H1 (cell line): ENCODE measurements at regions not wholly inside any gene's neighbourhood (a gene's known extent, or its start where the extent isn't known, plus 50 kb on each side); places are given as distances from the start of the nearest gene placed in this dataset.

Source experiments
- CTCF ChIA-PET: fragments of 300-600 bp; sonication (Branson Sonifier 250); formaldehyde crosslinking; loops from one replicate; lab custom pipeline; 2021; ENCODE audit not compliant: partially characterized antibody; lab: Charles Lee
- POLR2A ChIA-PET: fragments of 300-600 bp; sonication (Branson Sonifier 250); formaldehyde crosslinking; loops from one replicate; lab custom pipeline; 2021; ENCODE audit warnings: inconsistent platforms; ENCODE audit not compliant: partially characterized antibody; lab: Charles Lee
- DNase-seq, 2 experiments: peaks; one replicate each; pipeline versions ENCODE4 v3.0.0 to v3.0.0-alpha.2; 2010 to 2022; ENCODE audit warnings: low spot score in 2 of 2, low read depth in 1 of 2, mixed read lengths in 1 of 2
- FAIRE-seq: peaks from 2 replicates; lab custom pipeline; 2011; peaks lifted over from hg19 to GRCh38; lab: Jason Lieb, UNC
- H2AFZ ChIP-seq: 2 replicates; pipeline ENCODE4 v1.8.1; 2012; ENCODE audit warnings: low read length, inconsistent platforms
- H2AK5ac ChIP-seq: 2 replicates; pipeline ENCODE4 v1.6.1; 2013; ENCODE audit warnings: low read depth, low read length
- H2BK120ac ChIP-seq: replicated peaks from 2 replicates; pipeline ENCODE3; 2013; ENCODE audit warnings: low read depth, low read length, inconsistent platforms
- H2BK12ac ChIP-seq: 2 replicates; pipeline ENCODE4 v1.6.1; 2013; ENCODE audit warnings: low read depth, low read length
- H2BK15ac ChIP-seq: 2 replicates; pipeline ENCODE4 v1.6.1; 2013; ENCODE audit warnings: low read length
- H2BK20ac ChIP-seq: 2 replicates; pipeline ENCODE4 v1.6.1; 2013; ENCODE audit warnings: low read length
- H2BK5ac ChIP-seq: 2 replicates; pipeline ENCODE4 v1.6.1; 2013; ENCODE audit warnings: low read depth, low read length
- H3K14ac ChIP-seq: 2 replicates; pipeline ENCODE4 v1.6.1; 2013; ENCODE audit warnings: inconsistent platforms; ENCODE audit not compliant: insufficient read length
- H3K18ac ChIP-seq: 2 replicates; pipeline ENCODE4 v1.6.1; 2013; ENCODE audit warnings: low read length; ENCODE audit errors: extremely low read depth
- H3K23ac ChIP-seq: 2 replicates; pipeline ENCODE4 v1.6.1; 2013; ENCODE audit warnings: inconsistent platforms; ENCODE audit not compliant: insufficient read length
- H3K23me2 ChIP-seq: 2 replicates; pipeline ENCODE4 v1.6.1; 2013; ENCODE audit warnings: low read depth, low read length
- H3K27ac ChIP-seq: 2 replicates; pipeline ENCODE4 v1.6.1; 2011; ENCODE audit warnings: low read depth, low read length, inconsistent platforms
- H3K27me3 ChIP-seq, 4 experiments: replicated peaks in 1 of 4; 1 replicate in 1 of 4; 2 replicates in 3 of 4; pipeline versions ENCODE4 v1.6.1 to v1.8.1; 2011 to 2013; ENCODE audit warnings: low read length in 3 of 4, mild to moderate bottlenecking in 3 of 4, inconsistent platforms in 2 of 4, mixed read lengths in 2 of 4, moderate library complexity in 1 of 4; ENCODE audit not compliant: control insufficient read depth in 3 of 4, insufficient read depth in 3 of 4; ENCODE audit errors: extremely low read depth in 1 of 4
- H3K36me3 ChIP-seq, 4 experiments: 2 replicates each; pipeline versions ENCODE4 v1.6.1 to v1.8.1; 2011 to 2013; ENCODE audit warnings: mild to moderate bottlenecking in 4 of 4, low read length in 3 of 4, moderate library complexity in 2 of 4, control low read depth in 1 of 4, inconsistent platforms in 1 of 4; ENCODE audit not compliant: insufficient read depth in 4 of 4, control insufficient read depth in 2 of 4
- H3K4ac ChIP-seq: replicated peaks from 2 replicates; pipeline ENCODE3; 2013; ENCODE audit warnings: low read length, low read depth, mixed read lengths, inconsistent platforms; ENCODE audit not compliant: insufficient read length
- H3K4me1 ChIP-seq, 4 experiments: replicated peaks in 1 of 4; 1 replicate in 1 of 4; 2 replicates in 3 of 4; pipeline versions ENCODE4 v1.6.1 to v1.8.1; 2011 to 2013; ENCODE audit warnings: low read length in 3 of 4, inconsistent platforms in 2 of 4, mixed read lengths in 1 of 4; ENCODE audit not compliant: insufficient read depth in 4 of 4, control insufficient read depth in 3 of 4
- H3K4me2 ChIP-seq, 2 experiments: 2 replicates each; pipeline versions ENCODE4 v1.6.1 to v1.8.1; 2011 to 2013; ENCODE audit warnings: low read depth in 2 of 2, low read length in 2 of 2, control low read depth in 1 of 2, inconsistent platforms in 1 of 2, mild to moderate bottlenecking in 1 of 2; ENCODE audit not compliant: insufficient read depth in 1 of 2
- H3K4me3 ChIP-seq, 4 experiments: fragments of 200-600, 300-600 bp in 1 of 4; sonication (generic), shearing (Covaris generic), sonication (Bioruptor Twin) in 1 of 4; 2 replicates each; pipeline versions ENCODE4 v1.5.1 to v1.8.1; 2011 to 2016; ENCODE audit warnings: low read length in 4 of 4, low read depth in 3 of 4, control low read depth in 2 of 4, inconsistent platforms in 2 of 4, mild to moderate bottlenecking in 2 of 4, mixed read lengths in 1 of 4, moderate library complexity in 1 of 4; ENCODE audit not compliant: insufficient read depth in 2 of 4; ENCODE audit errors: extremely low read depth in 1 of 4
- H3K56ac ChIP-seq: replicated peaks from 2 replicates; pipeline ENCODE3; 2013; ENCODE audit warnings: low read depth, mild to moderate bottlenecking, mixed read lengths, low read length, inconsistent platforms; ENCODE audit not compliant: insufficient read length
- H3K79me1 ChIP-seq: 2 replicates; pipeline ENCODE4 v1.6.1; 2013; ENCODE audit warnings: low read depth, low read length, control low read depth
- H3K79me2 ChIP-seq, 2 experiments: 2 replicates each; pipeline versions ENCODE4 v1.6.1 to v1.8.1; 2012 to 2013; ENCODE audit warnings: low read length in 2 of 2, mild to moderate bottlenecking in 2 of 2, inconsistent platforms in 1 of 2; ENCODE audit not compliant: insufficient read depth in 2 of 2, control insufficient read depth in 1 of 2
- H3K9ac ChIP-seq, 4 experiments: replicated peaks in 1 of 4; 1 replicate in 1 of 4; 2 replicates in 3 of 4; pipeline versions ENCODE4 v1.6.1 to v1.8.1; 2011 to 2013; ENCODE audit warnings: low read depth in 3 of 4, low read length in 3 of 4, control low read depth in 2 of 4, mild to moderate bottlenecking in 2 of 4, moderate library complexity in 2 of 4, inconsistent platforms in 1 of 4; ENCODE audit errors: extremely low read depth in 1 of 4
- H3K9me3 ChIP-seq, 2 experiments: 2 replicates each; pipeline versions ENCODE4 v1.6.1 to v1.8.1; 2012 to 2013; ENCODE audit warnings: mild to moderate bottlenecking in 2 of 2, moderate library complexity in 2 of 2, control low read depth in 1 of 2, inconsistent platforms in 1 of 2, low read depth in 1 of 2, low read length in 1 of 2, mixed read lengths in 1 of 2; ENCODE audit not compliant: insufficient read depth in 2 of 2
- H4K20me1 ChIP-seq, 2 experiments: replicated peaks in 1 of 2; 2 replicates each; pipeline versions ENCODE3 to v1.8.1; 2011 to 2013; ENCODE audit warnings: inconsistent platforms in 2 of 2, low read length in 2 of 2, mild to moderate bottlenecking in 1 of 2; ENCODE audit not compliant: insufficient read depth in 2 of 2, control insufficient read depth in 1 of 2
- H4K5ac ChIP-seq: 2 replicates; pipeline ENCODE4 v1.6.1; 2013; ENCODE audit warnings: low read length, low read depth, mixed read lengths, inconsistent platforms; ENCODE audit not compliant: insufficient read length
- H4K8ac ChIP-seq: 2 replicates; pipeline ENCODE4 v1.8.0; 2013; ENCODE audit warnings: mild to moderate bottlenecking, moderate library complexity, low read length, inconsistent platforms; ENCODE audit not compliant: insufficient read depth; ENCODE audit errors: extremely low read depth
- H4K91ac ChIP-seq: replicated peaks from 2 replicates; pipeline ENCODE3; 2013; ENCODE audit warnings: low read length, mixed read lengths, inconsistent platforms; ENCODE audit not compliant: insufficient read length
- CEBPB ChIP-seq: IDR thresholded peaks from 2 replicates; pipeline ENCODE4 v1.6.1; 2012; ENCODE audit warnings: low read depth, low read length
- CTBP2 ChIP-seq: IDR thresholded peaks from 2 replicates; pipeline ENCODE4 v1.7.0; 2011; ENCODE audit warnings: borderline replicate concordance, mild to moderate bottlenecking, moderate library complexity, mixed read lengths, low read length; ENCODE audit not compliant: insufficient read depth, insufficient read length
- CTCF ChIP-seq, 3 experiments: IDR thresholded peaks; 1 replicate in 2 of 3; 2 replicates in 1 of 3; pipeline versions ENCODE4 v1.5.1 to v1.6.1; 2011; ENCODE audit warnings: low read length in 3 of 3, mild to moderate bottlenecking in 3 of 3, inconsistent platforms in 2 of 3, low read depth in 1 of 3, moderate library complexity in 1 of 3; ENCODE audit not compliant: insufficient read depth in 1 of 3; ENCODE audit errors: control extremely low read depth in 1 of 3
- EGR1 ChIP-seq: IDR thresholded peaks from 2 replicates; pipeline ENCODE4 v1.6.1; 2011; ENCODE audit warnings: low read depth, low read length, borderline replicate concordance
- FOSL1 ChIP-seq: IDR thresholded peaks from 2 replicates; pipeline ENCODE4 v1.6.1; 2011; ENCODE audit warnings: mild to moderate bottlenecking, low read depth, low read length, moderate library complexity; ENCODE audit not compliant: insufficient read depth
- HDAC6 ChIP-seq: IDR thresholded peaks from one replicate; pipeline ENCODE4 v1.7.1; 2012; ENCODE audit warnings: low read depth, mild to moderate bottlenecking, inconsistent platforms, low read length, moderate library complexity
- POLR2A ChIP-seq, 2 experiments: IDR thresholded peaks; 1 replicate in 1 of 2; 2 replicates in 1 of 2; pipeline ENCODE4 v1.6.1; 2011; ENCODE audit warnings: low read depth in 2 of 2, low read length in 2 of 2, mild to moderate bottlenecking in 2 of 2; ENCODE audit errors: control extremely low read depth in 1 of 2
- RAD21 ChIP-seq, 2 experiments: IDR thresholded peaks in 1 of 2; conservative IDR thresholded peaks in 1 of 2; 2 replicates each; pipeline ENCODE4 v1.6.1; 2011; ENCODE audit warnings: low read depth in 2 of 2, low read length in 2 of 2, improper control_type of control experiment in 1 of 2, inconsistent platforms in 1 of 2, mild to moderate bottlenecking in 1 of 2, moderate library complexity in 1 of 2
- RFX5 ChIP-seq: IDR thresholded peaks from 2 replicates; pipeline ENCODE4 v1.6.1; 2011; ENCODE audit warnings: low read depth, low read length, improper control_type of control experiment, borderline replicate concordance
- SIRT6 ChIP-seq: IDR thresholded peaks from one replicate; pipeline ENCODE4 v1.7.1; 2012; ENCODE audit warnings: low read length, inconsistent platforms
- SP1 ChIP-seq: IDR thresholded peaks from 2 replicates; pipeline ENCODE4 v1.6.1; 2011; ENCODE audit warnings: low read depth, low read length
- SRF ChIP-seq: IDR thresholded peaks from 2 replicates; pipeline ENCODE4 v1.6.1; 2011; ENCODE audit warnings: mild to moderate bottlenecking, low read depth, low read length, moderate library complexity
- ZNF274 ChIP-seq: IDR thresholded peaks from 2 replicates; pipeline ENCODE4 v1.7.0; 2012; ENCODE audit warnings: low read length, borderline replicate concordance; ENCODE audit errors: extremely low read depth
- WGBS, 2 experiments: shearing (Covaris generic) in 1 of 2; methylation state at CpG; one replicate each; pipeline versions ENCODE4 v1.1.6 to v1.1.7; 2013 to 2015; ENCODE audit warnings: low lambda C conversion rate in 2 of 2, mixed read lengths in 2 of 2, inconsistent platforms in 1 of 2, low coverage in 1 of 2, missing lambda C conversion rate in 1 of 2; ENCODE audit not compliant: insufficient replicate concordance in 2 of 2, insufficient coverage in 1 of 2, insufficient read length in 1 of 2; ENCODE audit errors: extremely low coverage in 1 of 2, missing lambda C conversion rate in 1 of 2; 5-methylcytosine and 5-hydroxymethylcytosine counted together

GRCh38 chr16:86020971-86021370, 122.0 kb downstream of the IRF8 start:
- H3K23me2 ChIP-seq = no peaks in the 10 kb centered on the region
- TF ChIP-seq SRF (no peak), SIRT6 (no peak), CTCF (IDR thresholded peaks at IDR 0.05; ENCODE audit: control extremely low read depth in 1 of 3, insufficient read depth in 1 of 3, low read depth in 1 of 3, low read length in 3 of 3) (no peak), RAD21 (IDR thresholded peaks at IDR 0.05 in 1 of 2, conservative IDR thresholded peaks at IDR 0.05 in 1 of 2; ENCODE audit: low read depth in 2 of 2, low read length in 2 of 2) (no peak), RFX5 (no peak), CTBP2 (no peak), ZNF274 (no peak), EGR1 (no peak), SP1 (no peak), FOSL1 (no peak), HDAC6 (no peak), POLR2A (IDR thresholded peaks at IDR 0.05; ENCODE audit: control extremely low read depth in 1 of 2, low read depth in 2 of 2, low read length in 2 of 2) (no peak), CEBPB (no peak)

More at GRCh38 chr16:86020971-86021370, 122.0 kb downstream of the IRF8 start:
- Histone ChIP-seq H3K56ac (no peak overlapping the region), H2BK120ac (no peak overlapping the region), H3K9ac (no peak overlapping the region), H3K9me3 (peaks cover 5 to 18% of the 10 kb centered on the region in 2 experiments; a peak in 3 of 4 replicates), H3K27me3 (no peaks in the 10 kb centered on the region; a peak in 1 of 7 replicates), H3K4me1 (no peaks in the 10 kb centered on the region), H4K91ac (no peak overlapping the region), H3K4me3 (no peak overlapping the region), H2BK15ac (no peak overlapping the region), H3K23ac (no peak overlapping the region), H3K27ac (no peak overlapping the region), H3K36me3 (no peaks in the 10 kb centered on the region), H3K79me2 (no peaks in the 10 kb centered on the region), H4K5ac (no peak overlapping the region), H4K8ac (no peak overlapping the region), H2AFZ (no peak overlapping the region), H2BK20ac (no peak overlapping the region), H3K18ac (no peak overlapping the region), H3K4ac (no peak overlapping the region), H3K4me2 (no peak overlapping the region), H3K79me1 (no peaks in the 10 kb centered on the region), H2AK5ac (no peak overlapping the region), H4K20me1 (no peaks in the 10 kb centered on the region), H3K14ac (no peak overlapping the region), H2BK12ac (no peak overlapping the region), H2BK5ac (no peak overlapping the region)
- CTCF ChIA-PET = interaction anchor here (0.6 to 2.9 kb wide), 12 partner anchors 8 to 500 kb away, joined by 3 to 24 read pairs (median 12); no protein-coding TSS in a partner anchor
- POLR2A ChIA-PET = no interaction called here
- 89% methylated on average over 7 of the region's 7 CpGs; no CpG with 5 or more reads in 1 of the 2 experiments for WGBS, 2 experiments
- FAIRE-seq = no peak
- no peak for DNase-seq
